HUES48 (cell line): ENCODE measurements at regions not wholly inside any gene's neighbourhood (a gene's known extent, or its start where the extent isn't known, plus 50 kb on each side); places are given as distances from the start of the nearest gene placed in this dataset.
A peak's percentile ranks its signal among the peaks of the same experiment; 100 is the strongest.

Experiments
- H3K27ac ChIP-seq: one replicate; pipeline ENCODE4 v1.7.0; 2013; ENCODE audit warnings: low read depth, low read length, inconsistent platforms
- H3K27me3 ChIP-seq: 2 replicates; pipeline ENCODE4 v1.6.1; 2013; ENCODE audit warnings: mild to moderate bottlenecking, low read length; ENCODE audit not compliant: control insufficient read depth, insufficient read depth
- H3K36me3 ChIP-seq: 2 replicates; pipeline ENCODE4 v1.6.1; 2013; ENCODE audit warnings: low read length; ENCODE audit not compliant: control insufficient read depth, insufficient read depth
- H3K4me1 ChIP-seq: 2 replicates; pipeline ENCODE4 v1.6.1; 2013; ENCODE audit warnings: mild to moderate bottlenecking, low read length; ENCODE audit not compliant: control insufficient read depth, insufficient read depth
- H3K4me3 ChIP-seq: 2 replicates; pipeline ENCODE4 v1.5.1; 2013; ENCODE audit warnings: mild to moderate bottlenecking, low read depth, low read length
- H3K9ac ChIP-seq: 2 replicates; pipeline ENCODE4 v1.6.1; 2013; ENCODE audit warnings: mild to moderate bottlenecking, low read depth, low read length, moderate library complexity
- H3K9me3 ChIP-seq: 2 replicates; pipeline ENCODE4 v1.6.1; 2013; ENCODE audit warnings: low read length; ENCODE audit not compliant: control insufficient read depth, insufficient read depth

- Histone ChIP-seq H3K27me3 (peaks cover 7% of the 10 kb centered on the region; the same call in 1 of the 2 replicates), H3K36me3 (no peaks in the 10 kb centered on the region), H3K9me3 (no peaks in the 10 kb centered on the region), H3K27ac (peak overlapping the region; percentile 90), H3K9ac (no peak overlapping the region), H3K4me3 (no peak overlapping the region), H3K4me1 (peaks cover 18% of the 10 kb centered on the region)
Measured at GRCh38 chr22:48240148-48240934, 1477.9 kb downstream of the TBC1D22A start.

- Histone ChIP-seq H3K4me1 (peaks cover 18% of the 10 kb centered on the region), H3K9ac (no peak overlapping the region)
Measured at GRCh38 chr22:48239461-48240147, 1477.2 kb downstream of the TBC1D22A start.

GRCh38 chr22:48238966-48239365 is 1476.5 kb downstream of the TBC1D22A start:
- no peak overlapping the region for H3K9ac ChIP-seq
- H3K36me3 ChIP-seq = no peaks in the 10 kb centered on the region
- H3K4me3 ChIP-seq = no peak overlapping the region
- H3K9me3 ChIP-seq = no peaks in the 10 kb centered on the region
- peaks cover 18% of the 10 kb centered on the region for H3K4me1 ChIP-seq
- H3K27me3 ChIP-seq = peaks cover 7% of the 10 kb centered on the region; the same call in 1 of the 2 replicates
- peak overlapping the region; percentile 90 for H3K27ac ChIP-seq

More at GRCh38 chr22:48239461-48240147, 1477.2 kb downstream of the TBC1D22A start:
- H3K36me3 ChIP-seq = no peaks in the 10 kb centered on the region
- H3K27ac ChIP-seq = peak overlapping the region; percentile 90
- no peaks in the 10 kb centered on the region for H3K9me3 ChIP-seq
- no peak overlapping the region for H3K4me3 ChIP-seq
- H3K27me3 ChIP-seq = peaks cover 7% of the 10 kb centered on the region; the same call in 1 of the 2 replicates

DNA sequence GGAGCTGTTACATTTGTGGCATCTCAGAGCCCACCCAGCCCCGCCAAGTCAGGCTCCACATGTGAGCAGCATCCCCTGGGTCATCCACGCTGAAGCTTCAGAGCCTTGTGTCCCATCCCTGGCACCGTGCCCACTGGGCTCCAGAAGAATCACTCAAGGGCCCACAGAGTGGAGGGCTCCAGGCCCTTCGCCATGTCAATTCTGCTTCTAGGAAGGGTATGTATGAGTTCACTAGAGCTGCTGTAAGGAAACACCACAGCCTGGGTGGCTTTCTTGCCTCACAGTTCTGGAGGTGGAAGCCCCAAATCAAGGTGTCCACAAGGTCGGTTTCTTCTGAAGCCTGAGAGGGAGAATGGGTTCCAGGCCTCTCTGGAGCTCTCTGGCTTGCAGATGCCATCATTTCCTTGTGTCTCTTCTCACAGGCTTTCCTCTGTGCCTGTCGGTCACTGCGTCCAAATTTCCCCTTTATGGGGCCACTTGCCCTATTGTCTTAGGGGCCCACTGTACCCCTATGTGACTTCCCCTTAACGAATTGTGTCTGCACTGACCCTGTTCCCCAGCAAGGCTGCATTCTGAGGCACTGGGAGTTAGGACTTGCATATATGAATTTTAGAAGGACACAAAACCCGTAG is 1476.0 kb downstream of the TBC1D22A start:
- H3K9ac ChIP-seq = no peak overlapping the region
- no peak overlapping the region for H3K4me3 ChIP-seq
- H3K27ac ChIP-seq = no peak overlapping the region
- peaks cover 18% of the 10 kb centered on the region for H3K4me1 ChIP-seq
- peaks cover 3% of the 10 kb centered on the region; the same call in 1 of the 2 replicates for H3K9me3 ChIP-seq
- no peaks in the 10 kb centered on the region for H3K36me3 ChIP-seq
- H3K27me3 ChIP-seq = peaks cover 7% of the 10 kb centered on the region; the same call in 1 of the 2 replicates

- peaks cover 7% of the 10 kb centered on the region; the same call in 1 of the 2 replicates for H3K27me3 ChIP-seq
- H3K9me3 ChIP-seq = peaks cover 3% of the 10 kb centered on the region; the same call in 1 of the 2 replicates
- H3K4me3 ChIP-seq = no peak overlapping the region
- H3K27ac ChIP-seq = no peak overlapping the region
- H3K36me3 ChIP-seq = no peaks in the 10 kb centered on the region
- H3K4me1 ChIP-seq = peaks cover 18% of the 10 kb centered on the region
- H3K9ac ChIP-seq = no peak overlapping the region
Measured at GRCh38 chr22:48237466-48238283, 1475.2 kb downstream of the TBC1D22A start.

DNA sequence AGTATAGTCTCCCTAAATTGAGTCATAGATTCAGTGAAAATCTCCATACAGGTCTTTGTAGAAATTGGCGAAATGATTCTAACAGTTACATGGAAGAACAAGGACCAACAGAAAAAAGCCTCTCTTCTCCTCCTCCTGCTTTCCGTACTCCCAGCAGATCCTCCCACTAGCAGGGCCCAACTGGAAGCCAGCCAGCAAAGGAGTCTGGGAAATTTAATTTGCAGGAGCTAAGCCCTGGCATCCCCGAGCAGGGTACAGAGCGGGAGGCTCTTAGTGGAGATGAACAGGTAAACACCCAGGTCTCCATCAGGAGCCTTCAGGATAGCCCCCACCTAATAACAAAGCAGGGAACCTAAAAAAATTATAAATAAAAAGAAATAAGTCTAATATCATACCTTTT is 1473.8 kb downstream of the TBC1D22A start:
- Histone ChIP-seq H3K36me3 (no peaks in the 10 kb centered on the region), H3K9me3 (peaks cover 14% of the 10 kb centered on the region), H3K9ac (no peak overlapping the region), H3K27me3 (peaks cover 7% of the 10 kb centered on the region; the same call in 1 of the 2 replicates), H3K4me3 (no peak overlapping the region), H3K4me1 (peaks cover 18% of the 10 kb centered on the region), H3K27ac (no peak overlapping the region)

DNA sequence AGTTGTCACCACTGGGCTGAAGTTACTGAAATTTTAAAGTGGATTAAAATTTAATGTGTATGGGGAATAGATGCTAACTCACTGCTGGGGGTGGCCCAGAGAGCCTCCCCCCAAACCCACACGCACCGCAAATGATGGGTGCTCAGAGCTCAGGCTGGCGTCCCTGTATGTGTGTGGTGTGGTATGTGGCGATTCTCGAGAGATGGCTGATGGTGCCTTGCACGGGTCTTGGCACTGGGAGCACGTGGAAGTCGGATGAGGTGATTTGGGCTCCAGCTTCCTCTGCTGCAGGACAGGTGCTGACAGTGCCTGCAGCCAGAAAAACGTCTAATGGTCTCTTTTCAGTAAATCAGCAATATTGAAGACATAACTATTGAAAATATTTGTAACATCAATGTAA is 1473.3 kb downstream of the TBC1D22A start:
- Histone ChIP-seq H3K36me3 (no peaks in the 10 kb centered on the region), H3K27ac (no peak overlapping the region), H3K9ac (no peak overlapping the region), H3K9me3 (peaks cover 14% of the 10 kb centered on the region), H3K4me3 (no peak overlapping the region), H3K4me1 (peaks cover 18% of the 10 kb centered on the region), H3K27me3 (peaks cover 4% of the 10 kb centered on the region; the same call in 1 of the 2 replicates)

- Histone ChIP-seq H3K27ac (no peak overlapping the region), H3K9me3 (peaks cover 14% of the 10 kb centered on the region), H3K36me3 (no peaks in the 10 kb centered on the region), H3K4me3 (no peak overlapping the region), H3K27me3 (no peaks in the 10 kb centered on the region), H3K9ac (no peak overlapping the region), H3K4me1 (peaks cover under 1% of the 10 kb centered on the region; the same call in 1 of the 2 replicates)
Measured at GRCh38 chr22:48234011-48234410, 1471.6 kb downstream of the TBC1D22A start.

DNA sequence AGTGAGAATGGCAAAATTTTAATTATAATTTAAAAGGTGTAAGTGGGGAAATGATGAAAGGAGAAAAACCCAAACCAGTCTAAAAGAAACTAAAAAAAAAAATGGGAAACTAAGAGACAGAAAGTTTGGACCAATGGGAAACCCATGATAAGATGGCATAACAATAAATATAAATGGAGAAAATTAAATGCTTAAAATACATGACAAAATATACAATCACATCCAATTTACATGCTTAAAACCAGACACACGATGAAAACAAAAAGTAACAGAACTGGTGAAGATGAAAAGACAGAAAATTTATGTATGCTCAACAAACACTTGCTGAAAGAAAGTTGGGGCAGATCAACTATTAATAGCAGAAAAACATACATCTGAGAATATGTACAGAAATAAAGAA is 1471.1 kb downstream of the TBC1D22A start:
- Histone ChIP-seq H3K27ac (no peak overlapping the region), H3K9ac (no peak overlapping the region), H3K9me3 (peaks cover 14% of the 10 kb centered on the region), H3K4me1 (no peaks in the 10 kb centered on the region), H3K4me3 (no peak overlapping the region), H3K36me3 (no peaks in the 10 kb centered on the region), H3K27me3 (no peaks in the 10 kb centered on the region)

DNA sequence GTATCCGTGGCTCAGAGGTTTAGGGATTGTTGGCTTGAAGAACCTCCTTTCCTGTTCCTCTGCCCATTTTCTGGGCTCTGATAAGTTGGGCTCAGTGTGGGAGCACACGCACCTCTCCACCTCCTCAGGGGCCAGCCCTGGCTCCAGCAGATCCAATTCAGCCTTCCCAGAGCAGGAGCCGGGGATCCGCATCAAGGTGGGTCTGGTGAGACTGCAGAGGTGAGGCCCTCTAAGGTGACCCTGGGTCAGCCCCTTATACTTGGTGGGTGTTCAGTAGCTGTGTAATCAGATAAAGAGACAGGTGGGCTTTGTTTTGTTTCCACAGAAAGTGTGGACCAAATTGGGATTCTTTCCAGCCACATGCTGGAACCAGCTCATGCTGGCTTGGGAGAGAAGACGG is 1466.0 kb downstream of the TBC1D22A start:
- Histone ChIP-seq H3K4me1 (no peaks in the 10 kb centered on the region), H3K27ac (no peak overlapping the region), H3K36me3 (no peaks in the 10 kb centered on the region), H3K9me3 (peaks cover 10% of the 10 kb centered on the region), H3K9ac (no peak overlapping the region), H3K4me3 (no peak overlapping the region), H3K27me3 (no peaks in the 10 kb centered on the region)
